Fibroblast of lung (primary cell): ENCODE measurements at regions not wholly inside any gene's neighbourhood (a gene's known extent, or its start where the extent isn't known, plus 50 kb on each side); places are given as distances from the start of the nearest gene placed in this dataset.

Source experiments
- DNase-seq, 2 donors: peaks; one replicate each; pipeline versions ENCODE4 v3.0.0 to v3.0.0-alpha.2; 2010; ENCODE audit warnings: low read depth in 2 of 2
- H2AFZ ChIP-seq: 2 replicates; pipeline ENCODE4 v1.5.1; 2012; ENCODE audit warnings: low read length, control low read depth, inconsistent platforms
- H3K27ac ChIP-seq: 2 replicates; pipeline ENCODE4 v1.5.1; 2011; ENCODE audit warnings: low read length, control low read depth; ENCODE audit not compliant: insufficient read depth
- H3K27me3 ChIP-seq: 2 replicates; pipeline ENCODE4 v1.5.1; 2011; ENCODE audit warnings: mild to moderate bottlenecking, low read length; ENCODE audit not compliant: control insufficient read depth, insufficient read depth
- H3K36me3 ChIP-seq: 2 replicates; pipeline ENCODE4 v1.5.1; 2011; ENCODE audit warnings: low read length; ENCODE audit not compliant: control insufficient read depth, insufficient read depth
- H3K4me1 ChIP-seq: 2 replicates; pipeline ENCODE4 v1.5.1; 2011; ENCODE audit warnings: low read length; ENCODE audit not compliant: control insufficient read depth, insufficient read depth; ENCODE audit errors: extremely low read depth
- H3K4me2 ChIP-seq: 2 replicates; pipeline ENCODE4 v1.5.1; 2011; ENCODE audit warnings: low read length, control low read depth; ENCODE audit not compliant: insufficient read depth; ENCODE audit errors: extremely low read depth
- H3K4me3 ChIP-seq, 4 experiments: fragments of 200-600 bp in 1 of 4; sonication (generic) in 1 of 4; replicated peaks in 1 of 4; 2 replicates each; pipeline ENCODE4 v1.5.1; 2011 to 2016; ENCODE audit warnings: low read length in 4 of 4, low read depth in 3 of 4, mild to moderate bottlenecking in 3 of 4, control low read depth in 2 of 4, inconsistent platforms in 1 of 4, mixed read lengths in 1 of 4; ENCODE audit not compliant: insufficient read depth in 1 of 4; ENCODE audit errors: control extremely low read depth in 1 of 4
- H3K79me2 ChIP-seq: 2 replicates; pipeline ENCODE4 v1.5.1; 2012; ENCODE audit warnings: mild to moderate bottlenecking, low read length, inconsistent platforms; ENCODE audit not compliant: control insufficient read depth, insufficient read depth
- H3K9ac ChIP-seq: 2 replicates; pipeline ENCODE4 v1.5.1; 2011; ENCODE audit warnings: mild to moderate bottlenecking, low read length, control low read depth; ENCODE audit not compliant: insufficient read depth
- H3K9me3 ChIP-seq: 2 replicates; pipeline ENCODE4 v1.5.1; 2012; ENCODE audit warnings: low read depth, low read length; ENCODE audit not compliant: control insufficient read depth, insufficient read depth
- H4K20me1 ChIP-seq: 2 replicates; pipeline ENCODE4 v1.5.1; 2011; ENCODE audit warnings: low read length; ENCODE audit not compliant: control insufficient read depth, insufficient read depth; ENCODE audit errors: extremely low read depth
- EZH2 ChIP-seq: IDR thresholded peaks from 2 replicates; pipeline ENCODE4 v1.5.1; 2012; ENCODE audit warnings: low read length, control low read depth, mild to moderate bottlenecking; ENCODE audit errors: missing control alignments
- TF ChIP-seq, protein P1 (sequence below), 2 donors: IDR thresholded peaks in 1 of 2; conservative IDR thresholded peaks in 1 of 2; 1 replicate in 1 of 2; 2 replicates in 1 of 2; pipeline ENCODE4 v1.5.1; 2011 to 2012; ENCODE audit warnings: low read length in 2 of 2, control low read depth in 1 of 2, inconsistent platforms in 1 of 2, low read depth in 1 of 2, mild to moderate bottlenecking in 1 of 2

DNA sequence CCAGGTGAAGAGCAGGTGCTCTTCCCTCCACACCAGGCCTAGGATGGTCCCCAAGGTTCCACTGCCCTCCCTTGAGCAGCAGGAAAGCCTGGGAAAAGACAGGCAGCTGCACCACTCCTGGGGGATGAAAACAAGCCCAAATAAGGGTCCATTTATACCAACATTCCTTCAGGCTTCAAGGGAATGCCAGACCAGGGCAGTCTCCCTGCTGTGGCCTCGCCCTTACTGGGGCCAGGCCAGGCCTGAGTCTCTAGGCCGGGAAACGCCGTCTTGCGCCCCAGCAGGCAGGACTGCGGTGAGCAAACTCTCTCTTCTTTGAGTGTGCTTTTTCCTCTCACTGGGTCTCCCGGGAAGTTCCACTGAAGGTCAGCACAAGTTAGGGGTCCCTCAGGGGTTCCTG, 443.5 kb downstream of the SOX6 start:
- no peak for DNase-seq
- H3K4me3 ChIP-seq = no peak overlapping the region
- no peak for TF ChIP-seq EZH2
- TF ChIP-seq, protein P1, sequence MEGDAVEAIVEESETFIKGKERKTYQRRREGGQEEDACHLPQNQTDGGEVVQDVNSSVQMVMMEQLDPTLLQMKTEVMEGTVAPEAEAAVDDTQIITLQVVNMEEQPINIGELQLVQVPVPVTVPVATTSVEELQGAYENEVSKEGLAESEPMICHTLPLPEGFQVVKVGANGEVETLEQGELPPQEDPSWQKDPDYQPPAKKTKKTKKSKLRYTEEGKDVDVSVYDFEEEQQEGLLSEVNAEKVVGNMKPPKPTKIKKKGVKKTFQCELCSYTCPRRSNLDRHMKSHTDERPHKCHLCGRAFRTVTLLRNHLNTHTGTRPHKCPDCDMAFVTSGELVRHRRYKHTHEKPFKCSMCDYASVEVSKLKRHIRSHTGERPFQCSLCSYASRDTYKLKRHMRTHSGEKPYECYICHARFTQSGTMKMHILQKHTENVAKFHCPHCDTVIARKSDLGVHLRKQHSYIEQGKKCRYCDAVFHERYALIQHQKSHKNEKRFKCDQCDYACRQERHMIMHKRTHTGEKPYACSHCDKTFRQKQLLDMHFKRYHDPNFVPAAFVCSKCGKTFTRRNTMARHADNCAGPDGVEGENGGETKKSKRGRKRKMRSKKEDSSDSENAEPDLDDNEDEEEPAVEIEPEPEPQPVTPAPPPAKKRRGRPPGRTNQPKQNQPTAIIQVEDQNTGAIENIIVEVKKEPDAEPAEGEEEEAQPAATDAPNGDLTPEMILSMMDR (conservative IDR thresholded peaks at IDR 0.05 in 1 of 2, IDR thresholded peaks at IDR 0.05 in 1 of 2; ENCODE audit: low read depth in 1 of 2, low read length in 2 of 2) = no peak
- no peaks in the 10 kb centered on the region for H3K27me3 ChIP-seq
- H4K20me1 ChIP-seq = no peaks in the 10 kb centered on the region
- no peaks in the 10 kb centered on the region for H3K9me3 ChIP-seq
- no peaks in the 10 kb centered on the region for H3K79me2 ChIP-seq
- no peak overlapping the region for H3K4me2 ChIP-seq
- H3K36me3 ChIP-seq = no peaks in the 10 kb centered on the region
- H3K27ac ChIP-seq = no peak overlapping the region
- H3K9ac ChIP-seq = no peak overlapping the region
- no peak overlapping the region for H2AFZ ChIP-seq
- H3K4me1 ChIP-seq = no peaks in the 10 kb centered on the region

- peak in 1 of 2 donors; percentile 17 for DNase-seq
- Histone ChIP-seq H3K27me3 (no peaks in the 10 kb centered on the region), H3K36me3 (no peaks in the 10 kb centered on the region), H2AFZ (no peak overlapping the region), H3K9me3 (no peaks in the 10 kb centered on the region), H3K9ac (no peak overlapping the region), H3K4me2 (no peak overlapping the region), H4K20me1 (no peaks in the 10 kb centered on the region), H3K27ac (no peak overlapping the region), H3K4me1 (no peaks in the 10 kb centered on the region), H3K79me2 (no peaks in the 10 kb centered on the region), H3K4me3 (no peak overlapping the region)
- TF ChIP-seq, protein P1 (conservative IDR thresholded peaks at IDR 0.05 in 1 of 2, IDR thresholded peaks at IDR 0.05 in 1 of 2; ENCODE audit: low read depth in 1 of 2, low read length in 2 of 2) = peak; percentile 5 to 30
- TF ChIP-seq EZH2 = no peak
Observed at GRCh38 chr11:15913261-15913660, 443.1 kb downstream of the SOX6 start.
